ENCODE measurements at regions not wholly inside any gene's neighbourhood (a gene's known extent, or its start where the extent isn't known, plus 50 kb on each side); places are given as distances from the start of the nearest gene placed in this dataset.

GRCh38 chr2:10985901-10986535 lies 74.3 kb downstream of the KCNF1 start:
- no peak for TF ChIP-seq CTCF (IDR thresholded peaks at IDR 0.05)

GRCh38 chr2:10987439-10987838 lies 75.7 kb downstream of the KCNF1 start:
- no peak for TF ChIP-seq CTCF (IDR thresholded peaks at IDR 0.05)

GRCh38 chr2:10987861-10988260 lies 76.1 kb downstream of the KCNF1 start:
- TF ChIP-seq CTCF (IDR thresholded peaks at IDR 0.05): no peak

- no peak for TF ChIP-seq CTCF (IDR thresholded peaks at IDR 0.05)
Measured at GRCh38 chr2:10989151-10989550, 77.4 kb downstream of the KCNF1 start.

GRCh38 chr2:10989782-10990181 lies 78.0 kb downstream of the KCNF1 start:
- TF ChIP-seq CTCF (IDR thresholded peaks at IDR 0.05): no peak

GRCh38 chr2:10990561-10991111 lies 78.9 kb downstream of the KCNF1 start:
- TF ChIP-seq CTCF (IDR thresholded peaks at IDR 0.05): no peak

GRCh38 chr2:10992023-10992791 lies 80.5 kb downstream of the KCNF1 start:
- TF ChIP-seq CTCF (IDR thresholded peaks at IDR 0.05): no peak
